ENCODE measurements at regions not wholly inside any gene's neighbourhood (a gene's known extent, or its start where the extent isn't known, plus 50 kb on each side); places are given as distances from the start of the nearest gene placed in this dataset.

GRCh38 chr1:117698398-117699160 lies 92.7 kb downstream of the TENT5C start:
- Histone ChIP-seq H3K9ac (no peak overlapping the region), H3K79me2 (ENCODE audit: insufficient read depth, low read depth) (no peaks in the 10 kb centered on the region), H4K20me1 (ENCODE audit: insufficient read depth) (no peaks in the 10 kb centered on the region), H3K36me3 (ENCODE audit: insufficient read depth) (no peaks in the 10 kb centered on the region), H2AFZ (ENCODE audit: low read depth) (no peak overlapping the region), H3K4me3 (IDR thresholded peaks at IDR 0.05; ENCODE audit: insufficient read depth, low read depth, low read length) (no peak overlapping the region), H3K4me1 (ENCODE audit: low read depth, poor library complexity, severe bottlenecking) (no peaks in the 10 kb centered on the region), H3K4me2 (no peak overlapping the region), H3K27ac (no peak overlapping the region), H3K27me3 (ENCODE audit: insufficient read depth, low read depth) (no peaks in the 10 kb centered on the region)
- TF ChIP-seq CTCF (conservative IDR thresholded peaks at IDR 0.05; ENCODE audit: low read depth, low read length), result no peak

- Histone ChIP-seq H3K27ac (no peak overlapping the region), H3K4me3 (IDR thresholded peaks at IDR 0.05; ENCODE audit: insufficient read depth, low read depth, low read length) (no peak overlapping the region), H2AFZ (ENCODE audit: low read depth) (no peak overlapping the region), H3K79me2 (ENCODE audit: insufficient read depth, low read depth) (no peaks in the 10 kb centered on the region), H4K20me1 (ENCODE audit: insufficient read depth) (no peaks in the 10 kb centered on the region), H3K4me1 (ENCODE audit: low read depth, poor library complexity, severe bottlenecking) (no peaks in the 10 kb centered on the region), H3K4me2 (no peak overlapping the region), H3K27me3 (ENCODE audit: insufficient read depth, low read depth) (no peaks in the 10 kb centered on the region), H3K36me3 (ENCODE audit: insufficient read depth) (no peaks in the 10 kb centered on the region), H3K9ac (no peak overlapping the region)
- TF ChIP-seq CTCF (conservative IDR thresholded peaks at IDR 0.05; ENCODE audit: low read depth, low read length), result no peak
Observed at GRCh38 chr1:117699953-117700352, 94.1 kb downstream of the TENT5C start.

GRCh38 chr1:117702654-117703053 lies 96.8 kb downstream of the TENT5C start:
- TF ChIP-seq CTCF (conservative IDR thresholded peaks at IDR 0.05; ENCODE audit: low read depth, low read length), result no peak
- H3K27ac ChIP-seq, result no peak overlapping the region
- H4K20me1 ChIP-seq (ENCODE audit: insufficient read depth), result no peaks in the 10 kb centered on the region
- H3K4me2 ChIP-seq, result no peak overlapping the region
- no peaks in the 10 kb centered on the region for H3K27me3 ChIP-seq (ENCODE audit: insufficient read depth, low read depth)
- no peak overlapping the region for H3K4me3 ChIP-seq (IDR thresholded peaks at IDR 0.05; ENCODE audit: insufficient read depth, low read depth, low read length)
- H3K36me3 ChIP-seq (ENCODE audit: insufficient read depth), result no peaks in the 10 kb centered on the region
- H2AFZ ChIP-seq (ENCODE audit: low read depth), result no peak overlapping the region
- no peak overlapping the region for H3K9ac ChIP-seq
- H3K79me2 ChIP-seq (ENCODE audit: insufficient read depth, low read depth), result no peaks in the 10 kb centered on the region
- no peaks in the 10 kb centered on the region for H3K4me1 ChIP-seq (ENCODE audit: low read depth, poor library complexity, severe bottlenecking)

GRCh38 chr1:117707371-117707770 lies 101.5 kb downstream of the TENT5C start:
- Histone ChIP-seq H3K9ac (no peak overlapping the region), H3K4me2 (no peak overlapping the region), H3K4me3 (IDR thresholded peaks at IDR 0.05; ENCODE audit: insufficient read depth, low read depth, low read length) (no peak overlapping the region), H3K36me3 (ENCODE audit: insufficient read depth) (no peaks in the 10 kb centered on the region), H3K4me1 (ENCODE audit: low read depth, poor library complexity, severe bottlenecking) (no peaks in the 10 kb centered on the region), H3K27ac (no peak overlapping the region), H4K20me1 (ENCODE audit: insufficient read depth) (no peaks in the 10 kb centered on the region), H2AFZ (ENCODE audit: low read depth) (no peak overlapping the region), H3K79me2 (ENCODE audit: insufficient read depth, low read depth) (no peaks in the 10 kb centered on the region), H3K27me3 (ENCODE audit: insufficient read depth, low read depth) (no peaks in the 10 kb centered on the region)
- TF ChIP-seq CTCF (conservative IDR thresholded peaks at IDR 0.05; ENCODE audit: low read depth, low read length), result no peak
